Endodermal cell (in vitro differentiated cells): ENCODE measurements at regions not wholly inside any gene's neighbourhood (a gene's known extent, or its start where the extent isn't known, plus 50 kb on each side); places are given as distances from the start of the nearest gene placed in this dataset.

Source experiments
- DNase-seq: peaks from one replicate; pipeline ENCODE4 v3.0.0-alpha.2; 2017
- H3K27ac ChIP-seq: 2 replicates; pipeline ENCODE4 v1.5.1; 2013; ENCODE audit warnings: mild to moderate bottlenecking, low read depth, low read length, moderate library complexity
- H3K27me3 ChIP-seq: 2 replicates; pipeline ENCODE4 v1.6.1; 2013; ENCODE audit warnings: mild to moderate bottlenecking, low read length, moderate library complexity; ENCODE audit not compliant: insufficient read depth, control insufficient read depth, poor library complexity, severe bottlenecking
- H3K36me3 ChIP-seq: 2 replicates; pipeline ENCODE4 v1.7.0; 2013; ENCODE audit warnings: mild to moderate bottlenecking, low read length, moderate library complexity; ENCODE audit not compliant: control insufficient read depth, insufficient read depth
- H3K4me1 ChIP-seq: one replicate; pipeline ENCODE4 v1.7.0; 2013; ENCODE audit warnings: low read length; ENCODE audit not compliant: control insufficient read depth, insufficient read depth
- H3K4me3 ChIP-seq: 2 replicates; pipeline ENCODE4 v1.5.1; 2013; ENCODE audit warnings: mild to moderate bottlenecking, low read length, moderate library complexity
- H3K9ac ChIP-seq: 2 replicates; pipeline ENCODE4 v1.6.1; 2013; ENCODE audit warnings: mild to moderate bottlenecking, low read length, moderate library complexity; ENCODE audit not compliant: poor library complexity, severe bottlenecking; ENCODE audit errors: extremely low read depth
- H3K9me3 ChIP-seq: 2 replicates; pipeline ENCODE4 v1.6.1; 2013; ENCODE audit warnings: mild to moderate bottlenecking, low read length, moderate library complexity; ENCODE audit not compliant: control insufficient read depth
- H3K27ac Mint-ChIP-seq: 2 replicates; pipeline ENCODE4 v1.8.0; 2020; ENCODE audit warnings: mixed read lengths
- H3K27me3 Mint-ChIP-seq: 2 replicates; pipeline ENCODE4 v1.8.0; 2021; ENCODE audit warnings: mild to moderate bottlenecking, mixed read lengths; ENCODE audit not compliant: insufficient read depth
- H3K36me3 Mint-ChIP-seq: 2 replicates; pipeline ENCODE4 v1.8.0; 2020; ENCODE audit warnings: low read depth, mixed read lengths
- H3K4me1 Mint-ChIP-seq: 2 replicates; pipeline ENCODE4 v1.8.0; 2020; ENCODE audit warnings: mixed read lengths
- H3K4me3 Mint-ChIP-seq: 2 replicates; pipeline ENCODE4 v1.8.0; 2020; ENCODE audit warnings: mild to moderate bottlenecking, moderate library complexity, mixed read lengths
- H3K9me3 Mint-ChIP-seq: 2 replicates; pipeline ENCODE4 v1.8.0; 2020; ENCODE audit warnings: mild to moderate bottlenecking, mixed read lengths
- WGBS, 2 experiments: methylation state at CpG; one replicate each; pipeline versions ENCODE4 v1.1.5 to v1.1.7; 2013; ENCODE audit warnings: missing lambda C conversion rate in 2 of 2, mixed read lengths in 1 of 2; ENCODE audit not compliant: insufficient coverage in 1 of 2, insufficient read length in 1 of 2; 5-methylcytosine and 5-hydroxymethylcytosine counted together
- TF ChIP-seq, protein P1 (sequence below): fragments of 200-600 bp; sonication (generic); conservative IDR thresholded peaks from 2 replicates; pipeline ENCODE4 v1.5.0; 2021; ENCODE audit warnings: antibody characterized with exemption, mild to moderate bottlenecking

DNA sequence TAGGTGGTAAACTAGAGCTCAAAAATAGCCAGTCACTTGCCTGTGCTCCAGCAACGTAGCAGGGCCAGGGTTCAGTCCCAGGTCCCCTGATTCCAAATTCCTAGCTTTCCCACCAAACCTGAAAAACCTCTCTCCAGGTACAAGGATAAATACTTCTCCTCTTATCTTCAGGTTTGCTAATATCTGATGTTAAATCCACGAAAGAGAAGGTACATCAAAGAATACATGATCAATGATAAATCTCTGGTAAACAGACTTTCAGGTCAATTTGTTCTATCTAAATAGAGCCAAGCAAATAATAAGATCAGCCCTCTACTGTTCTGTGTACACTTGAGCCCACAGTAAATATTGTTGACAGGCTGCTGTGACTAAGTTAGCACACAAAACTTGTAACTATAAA is 52.1 kb upstream of the AKT3 start:
- H3K4me3 ChIP-seq: no peak overlapping the region
- Mint-ChIP-seq H3K27ac (no peak overlapping the region), H3K4me3 (no peak overlapping the region), H3K4me1 (no peaks in the 10 kb centered on the region), H3K27me3 (peaks cover 2% of the 10 kb centered on the region), H3K36me3 (no peaks in the 10 kb centered on the region), H3K9me3 (no peaks in the 10 kb centered on the region)
- H3K9ac ChIP-seq: no peak overlapping the region
- TF ChIP-seq, protein P1, sequence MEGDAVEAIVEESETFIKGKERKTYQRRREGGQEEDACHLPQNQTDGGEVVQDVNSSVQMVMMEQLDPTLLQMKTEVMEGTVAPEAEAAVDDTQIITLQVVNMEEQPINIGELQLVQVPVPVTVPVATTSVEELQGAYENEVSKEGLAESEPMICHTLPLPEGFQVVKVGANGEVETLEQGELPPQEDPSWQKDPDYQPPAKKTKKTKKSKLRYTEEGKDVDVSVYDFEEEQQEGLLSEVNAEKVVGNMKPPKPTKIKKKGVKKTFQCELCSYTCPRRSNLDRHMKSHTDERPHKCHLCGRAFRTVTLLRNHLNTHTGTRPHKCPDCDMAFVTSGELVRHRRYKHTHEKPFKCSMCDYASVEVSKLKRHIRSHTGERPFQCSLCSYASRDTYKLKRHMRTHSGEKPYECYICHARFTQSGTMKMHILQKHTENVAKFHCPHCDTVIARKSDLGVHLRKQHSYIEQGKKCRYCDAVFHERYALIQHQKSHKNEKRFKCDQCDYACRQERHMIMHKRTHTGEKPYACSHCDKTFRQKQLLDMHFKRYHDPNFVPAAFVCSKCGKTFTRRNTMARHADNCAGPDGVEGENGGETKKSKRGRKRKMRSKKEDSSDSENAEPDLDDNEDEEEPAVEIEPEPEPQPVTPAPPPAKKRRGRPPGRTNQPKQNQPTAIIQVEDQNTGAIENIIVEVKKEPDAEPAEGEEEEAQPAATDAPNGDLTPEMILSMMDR: no peak
- H3K27ac ChIP-seq: no peak overlapping the region
- H3K4me1 ChIP-seq: no peaks in the 10 kb centered on the region
- WGBS, 2 experiments: 74 to 80% methylated on average over 1 to 2 of the region's 2 CpGs
- H3K9me3 ChIP-seq: no peaks in the 10 kb centered on the region
- peaks cover 5% of the 10 kb centered on the region for H3K27me3 ChIP-seq
- no peak for DNase-seq
- H3K36me3 ChIP-seq: no peaks in the 10 kb centered on the region
